PFSK-1 (cell line): ENCODE measurements at regions not wholly inside any gene's neighbourhood (a gene's known extent, or its start where the extent isn't known, plus 50 kb on each side); places are given as distances from the start of the nearest gene placed in this dataset.

Experiments
- FOXP2 ChIP-seq: optimal IDR thresholded peaks from 2 replicates; pipeline ENCODE3; 2011; ENCODE audit warnings: borderline replicate concordance, control low read depth, inconsistent platforms; ENCODE audit not compliant: insufficient read depth; ENCODE audit errors: extremely low read length, extremely low read depth
- POLR2AphosphoS5 ChIP-seq: IDR thresholded peaks from 2 replicates; pipeline ENCODE4 v1.6.1; 2012; ENCODE audit warnings: low read depth, mild to moderate bottlenecking, control low read depth, low read length, moderate library complexity
- SIN3A ChIP-seq: IDR thresholded peaks from 2 replicates; pipeline ENCODE4 v1.6.1; 2012; ENCODE audit warnings: mild to moderate bottlenecking, low read length, moderate library complexity, borderline replicate concordance; ENCODE audit not compliant: insufficient read depth
- TAF1 ChIP-seq: IDR thresholded peaks from 2 replicates; pipeline ENCODE4 v1.6.1; 2012; ENCODE audit warnings: low read length, control low read depth, borderline replicate concordance; ENCODE audit not compliant: insufficient read depth
- TF ChIP-seq, protein P1 (sequence below), 2 experiments: IDR thresholded peaks; 2 replicates each; pipeline versions ENCODE4 v1.6.1 to v1.8.0; 2011 to 2012; ENCODE audit warnings: low read depth in 2 of 2, low read length in 2 of 2, control low read depth in 1 of 2, inconsistent platforms in 1 of 2, mild to moderate bottlenecking in 1 of 2, moderate library complexity in 1 of 2; ENCODE audit not compliant: insufficient read depth in 1 of 2

DNA sequence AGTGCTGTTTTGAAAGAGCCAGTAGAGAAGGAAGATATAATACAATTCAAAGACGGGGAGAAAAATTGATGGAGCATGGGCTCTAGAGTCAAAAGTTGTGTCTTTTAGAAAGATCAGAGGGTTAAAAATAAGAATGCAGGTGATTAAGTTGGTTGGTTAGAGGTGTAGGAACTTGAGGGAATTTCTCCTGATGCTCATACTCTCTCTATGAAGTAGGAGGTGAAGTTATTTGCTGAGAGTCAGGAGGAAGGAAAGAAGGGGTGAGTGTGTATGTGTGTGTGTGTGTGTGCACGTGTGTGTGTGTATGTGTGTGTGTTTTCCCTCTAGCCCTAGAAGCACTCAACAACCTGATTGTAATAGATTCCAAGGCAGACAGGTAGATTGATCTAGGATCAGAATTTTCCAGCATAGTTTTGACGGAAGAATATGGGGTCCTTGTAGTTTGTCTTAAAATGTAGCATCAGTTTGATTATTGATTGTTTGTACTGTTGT, 88.3 kb upstream of the MACF1 start:
- TF ChIP-seq TAF1, result no peak
- no peak for TF ChIP-seq SIN3A
- TF ChIP-seq POLR2AphosphoS5, result no peak
- no peak for TF ChIP-seq FOXP2
- TF ChIP-seq, protein P1, sequence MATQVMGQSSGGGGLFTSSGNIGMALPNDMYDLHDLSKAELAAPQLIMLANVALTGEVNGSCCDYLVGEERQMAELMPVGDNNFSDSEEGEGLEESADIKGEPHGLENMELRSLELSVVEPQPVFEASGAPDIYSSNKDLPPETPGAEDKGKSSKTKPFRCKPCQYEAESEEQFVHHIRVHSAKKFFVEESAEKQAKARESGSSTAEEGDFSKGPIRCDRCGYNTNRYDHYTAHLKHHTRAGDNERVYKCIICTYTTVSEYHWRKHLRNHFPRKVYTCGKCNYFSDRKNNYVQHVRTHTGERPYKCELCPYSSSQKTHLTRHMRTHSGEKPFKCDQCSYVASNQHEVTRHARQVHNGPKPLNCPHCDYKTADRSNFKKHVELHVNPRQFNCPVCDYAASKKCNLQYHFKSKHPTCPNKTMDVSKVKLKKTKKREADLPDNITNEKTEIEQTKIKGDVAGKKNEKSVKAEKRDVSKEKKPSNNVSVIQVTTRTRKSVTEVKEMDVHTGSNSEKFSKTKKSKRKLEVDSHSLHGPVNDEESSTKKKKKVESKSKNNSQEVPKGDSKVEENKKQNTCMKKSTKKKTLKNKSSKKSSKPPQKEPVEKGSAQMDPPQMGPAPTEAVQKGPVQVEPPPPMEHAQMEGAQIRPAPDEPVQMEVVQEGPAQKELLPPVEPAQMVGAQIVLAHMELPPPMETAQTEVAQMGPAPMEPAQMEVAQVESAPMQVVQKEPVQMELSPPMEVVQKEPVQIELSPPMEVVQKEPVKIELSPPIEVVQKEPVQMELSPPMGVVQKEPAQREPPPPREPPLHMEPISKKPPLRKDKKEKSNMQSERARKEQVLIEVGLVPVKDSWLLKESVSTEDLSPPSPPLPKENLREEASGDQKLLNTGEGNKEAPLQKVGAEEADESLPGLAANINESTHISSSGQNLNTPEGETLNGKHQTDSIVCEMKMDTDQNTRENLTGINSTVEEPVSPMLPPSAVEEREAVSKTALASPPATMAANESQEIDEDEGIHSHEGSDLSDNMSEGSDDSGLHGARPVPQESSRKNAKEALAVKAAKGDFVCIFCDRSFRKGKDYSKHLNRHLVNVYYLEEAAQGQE (IDR thresholded peaks at IDR 0.05; ENCODE audit: insufficient read depth in 1 of 2, low read depth in 2 of 2, low read length in 2 of 2), result no peak

DNA sequence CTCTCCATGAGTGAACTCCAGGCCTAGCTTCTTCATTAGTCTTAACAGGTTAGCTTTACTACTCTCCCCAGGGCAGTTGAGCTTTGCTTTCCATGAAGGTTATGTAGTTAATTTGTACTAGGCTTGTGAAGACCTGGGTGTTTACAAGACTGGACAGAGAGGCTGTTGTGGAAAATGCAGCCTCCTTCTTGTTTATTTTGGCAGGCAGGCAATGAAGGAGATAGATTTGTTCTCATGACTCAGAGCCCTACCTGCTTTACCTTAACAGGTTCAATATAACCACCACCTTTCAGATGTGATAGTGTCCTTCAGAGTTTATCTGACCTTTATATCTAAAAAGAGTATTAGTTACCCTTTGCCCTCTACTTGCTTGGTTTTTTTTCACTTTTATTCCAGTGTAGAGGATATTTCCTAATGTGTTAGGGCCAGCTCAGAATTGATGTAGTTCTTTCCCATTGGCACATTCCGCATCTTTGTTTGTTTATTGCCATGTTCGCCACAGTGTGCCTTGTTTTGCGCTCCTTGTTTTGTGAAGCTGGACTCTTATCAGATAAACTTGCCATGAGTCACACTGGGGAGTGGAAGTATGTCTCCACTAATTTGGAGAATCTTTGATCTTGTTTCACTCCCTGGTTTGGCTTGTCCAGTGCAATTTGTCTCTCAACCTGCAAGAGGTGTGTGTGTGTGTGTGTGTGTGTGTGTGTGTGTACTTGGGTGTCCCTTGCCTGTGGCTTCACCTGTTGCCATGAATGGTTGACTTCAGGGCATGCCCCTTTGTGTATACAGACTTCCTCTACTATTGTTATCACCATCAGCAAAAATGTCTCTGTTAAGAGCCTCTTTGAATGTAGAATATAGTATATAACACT, 87.4 kb upstream of the MACF1 start:
- TF ChIP-seq, protein P1 (IDR thresholded peaks at IDR 0.05; ENCODE audit: insufficient read depth in 1 of 2, low read depth in 2 of 2, low read length in 2 of 2), result no peak
- no peak for TF ChIP-seq POLR2AphosphoS5
- no peak for TF ChIP-seq TAF1
- TF ChIP-seq FOXP2, result no peak
- TF ChIP-seq SIN3A, result no peak

DNA sequence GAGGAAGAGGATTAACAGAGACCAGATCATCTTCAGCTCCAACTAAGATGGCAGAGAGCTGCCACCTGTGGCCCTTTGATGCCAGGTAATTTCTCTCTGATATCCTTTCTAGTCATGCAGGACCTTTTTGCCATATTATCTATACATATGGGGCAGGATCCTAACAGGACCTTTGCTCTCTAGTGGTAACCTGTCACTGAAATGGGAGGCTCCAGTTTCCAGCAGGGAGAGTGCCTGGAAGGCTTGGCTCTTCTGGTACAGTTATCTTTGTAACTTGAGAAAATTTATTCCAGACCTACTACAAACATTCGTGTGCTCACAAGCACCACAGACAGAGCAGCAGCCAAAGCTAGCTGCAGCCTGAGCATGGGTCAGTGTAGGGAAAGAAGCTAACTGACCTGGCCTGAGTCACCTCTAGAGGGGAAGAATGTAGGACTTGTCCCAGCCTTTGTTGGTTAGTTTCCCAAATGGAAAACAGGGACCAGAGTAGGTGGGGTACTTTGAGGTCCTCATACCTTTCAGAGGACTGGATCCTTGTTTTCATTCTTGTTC, 86.5 kb upstream of the MACF1 start:
- TF ChIP-seq FOXP2 (no peak), TAF1 (no peak), POLR2AphosphoS5 (no peak), SIN3A (no peak)
- TF ChIP-seq, protein P1 (IDR thresholded peaks at IDR 0.05; ENCODE audit: insufficient read depth in 1 of 2, low read depth in 2 of 2, low read length in 2 of 2), result no peak

DNA sequence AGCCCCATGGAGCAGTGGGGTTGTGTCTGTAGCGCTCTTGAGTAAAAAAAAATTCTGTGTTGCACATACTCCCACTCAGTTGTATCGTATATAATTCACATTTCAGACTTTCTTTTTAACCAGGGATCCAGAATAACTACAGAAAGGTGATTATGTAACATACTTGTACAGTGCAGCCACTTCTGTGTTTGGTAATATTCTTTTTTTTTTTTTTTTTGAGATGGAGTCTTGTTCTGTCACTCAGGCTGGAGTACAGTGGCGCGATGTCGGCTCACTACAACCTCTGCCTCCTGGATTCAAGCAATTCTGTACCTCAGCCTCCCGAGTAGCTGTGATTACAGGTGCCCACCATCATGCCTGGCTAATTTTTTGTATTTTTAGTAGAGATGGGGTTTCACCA, 82.4 kb upstream of the MACF1 start:
- TF ChIP-seq POLR2AphosphoS5, result no peak
- TF ChIP-seq, protein P1 (IDR thresholded peaks at IDR 0.05; ENCODE audit: insufficient read depth in 1 of 2, low read depth in 2 of 2, low read length in 2 of 2), result no peak
